BLaER1 treated with 17β-estradiol and CSF1 and Interleukin-3, amounts not matched to agents 10 nM and 100 nM (cell line): ENCODE measurements at regions not wholly inside any gene's neighbourhood (a gene's known extent, or its start where the extent isn't known, plus 50 kb on each side); places are given as distances from the start of the nearest gene placed in this dataset.

Experiments used
- H3K27ac ChIP-seq, 11 experiments: shearing (Covaris generic); formaldehyde crosslinking; 2 replicates each; pipeline ENCODE4 v1.8.1; 2022
- H3K27me3 ChIP-seq, 11 experiments: shearing (Covaris generic); formaldehyde crosslinking; 2 replicates each; pipeline ENCODE4 v1.8.1; 2022
- H3K36me3 ChIP-seq, 11 experiments: shearing (Covaris generic); formaldehyde crosslinking; 2 replicates each; pipeline ENCODE4 v1.8.1; 2022
- H3K4me1 ChIP-seq, 10 experiments: shearing (Covaris generic); formaldehyde crosslinking; 2 replicates each; pipeline ENCODE4 v1.8.1; 2022
- H3K4me2 ChIP-seq, 11 experiments: shearing (Covaris generic); formaldehyde crosslinking; 2 replicates each; pipeline ENCODE4 v1.8.1; 2022
- H3K4me3 ChIP-seq, 10 experiments: shearing (Covaris generic); formaldehyde crosslinking; 2 replicates each; pipeline ENCODE4 v1.8.1; 2022
- H3K9ac ChIP-seq, 11 experiments: shearing (Covaris generic); formaldehyde crosslinking; 2 replicates each; pipeline ENCODE4 v1.8.1; 2022
- H3K9me3 ChIP-seq, 11 experiments: shearing (Covaris generic); formaldehyde crosslinking; replicated peaks in 1 of 11; 2 replicates each; pipeline ENCODE4 v1.8.1; 2022
- H4K20me1 ChIP-seq, 11 experiments: shearing (Covaris generic); formaldehyde crosslinking; 2 replicates each; pipeline ENCODE4 v1.8.1; 2022
- Cebpa-rat ChIP-seq, 11 experiments: shearing (Covaris generic); IDR thresholded peaks; 2 replicates each; pipeline ENCODE4 v1.8.1; 2022

DNA sequence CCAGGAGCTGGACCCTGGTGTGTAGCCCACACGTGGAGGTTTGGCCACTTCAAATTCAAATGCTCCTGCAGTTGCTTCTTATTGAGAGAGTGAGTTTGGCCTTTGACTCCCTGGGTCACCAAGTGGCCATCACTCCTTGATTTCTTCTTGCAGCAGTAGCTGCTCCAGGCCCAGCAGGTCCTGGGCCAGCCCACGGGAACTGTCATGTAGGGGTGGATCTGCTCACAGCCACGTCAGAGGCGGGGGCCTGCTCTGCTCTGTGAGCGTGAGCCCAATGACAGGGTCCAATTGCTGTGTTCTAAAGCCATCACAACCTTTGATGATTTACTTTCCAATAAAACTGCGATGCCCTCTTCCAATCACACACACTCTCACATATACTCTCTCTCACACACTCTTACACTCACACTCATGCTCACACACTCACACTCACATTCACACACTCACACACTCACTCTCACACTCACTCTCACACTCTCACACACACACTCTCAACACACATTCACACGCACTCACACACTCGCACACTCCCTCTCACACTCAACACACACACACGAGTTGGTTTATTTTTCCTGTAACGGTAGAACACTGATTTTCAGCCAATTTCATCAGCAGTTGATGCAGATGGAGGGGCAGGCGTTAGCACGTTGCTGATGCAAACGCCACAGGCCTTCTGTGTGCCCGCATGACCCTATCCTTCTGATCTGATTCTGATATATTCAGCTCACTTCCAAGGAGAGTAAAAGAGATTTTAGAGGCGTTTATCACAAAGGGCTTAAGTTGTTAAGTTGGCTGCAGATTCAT, 210.7 kb upstream of the PPP2R2D start:
- Histone ChIP-seq H3K27me3 (no peaks in the 10 kb centered on the region), H3K36me3 (no peaks in the 10 kb centered on the region), H4K20me1 (peaks cover 0 to 19% (median 0%) of the 10 kb centered on the region in 11 experiments; a peak in 2 of 22 replicates), H3K4me1 (peaks cover 0 to 19% (median 15%) of the 10 kb centered on the region in 10 experiments; a peak in 18 of 20 replicates), H3K9me3 (no peaks in the 10 kb centered on the region), H3K4me2 (no peak overlapping the region), H3K9ac (no peak overlapping the region), H3K27ac (no peak overlapping the region), H3K4me3 (no peak overlapping the region)
- TF ChIP-seq Cebpa-rat (IDR thresholded peaks at IDR 0.05) = no peak

DNA sequence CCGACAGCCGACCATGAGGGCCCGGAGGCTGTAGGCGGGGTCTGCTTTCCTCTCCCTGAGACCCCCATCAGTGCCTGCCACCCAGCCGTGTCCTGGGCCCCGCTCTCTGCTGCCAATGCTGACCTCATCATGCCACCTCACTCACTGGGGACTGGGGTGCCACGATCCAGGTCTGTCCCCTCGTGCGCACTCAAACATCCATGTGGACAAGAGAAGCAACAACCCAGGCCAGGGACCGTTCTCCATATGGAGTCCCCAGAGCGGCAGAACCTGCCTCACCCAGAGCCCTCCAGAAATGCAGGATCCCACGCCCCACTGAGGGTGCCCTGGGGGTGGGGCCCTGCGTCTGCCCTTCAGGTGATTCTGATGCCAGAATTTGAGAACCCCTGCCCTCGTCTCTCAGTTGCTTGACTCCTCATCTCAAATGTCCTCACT, 210.0 kb upstream of the PPP2R2D start:
- Histone ChIP-seq H3K4me1 (peaks cover 0 to 19% (median 15%) of the 10 kb centered on the region in 10 experiments; a peak in 18 of 20 replicates), H3K4me2 (no peak overlapping the region), H3K9ac (no peak overlapping the region), H3K27me3 (no peaks in the 10 kb centered on the region), H3K9me3 (no peaks in the 10 kb centered on the region), H4K20me1 (peaks cover 0 to 26% (median 0%) of the 10 kb centered on the region in 11 experiments; a peak in 3 of 22 replicates), H3K27ac (no peak overlapping the region), H3K4me3 (no peak overlapping the region), H3K36me3 (no peaks in the 10 kb centered on the region)
- no peak for TF ChIP-seq Cebpa-rat (IDR thresholded peaks at IDR 0.05)

DNA sequence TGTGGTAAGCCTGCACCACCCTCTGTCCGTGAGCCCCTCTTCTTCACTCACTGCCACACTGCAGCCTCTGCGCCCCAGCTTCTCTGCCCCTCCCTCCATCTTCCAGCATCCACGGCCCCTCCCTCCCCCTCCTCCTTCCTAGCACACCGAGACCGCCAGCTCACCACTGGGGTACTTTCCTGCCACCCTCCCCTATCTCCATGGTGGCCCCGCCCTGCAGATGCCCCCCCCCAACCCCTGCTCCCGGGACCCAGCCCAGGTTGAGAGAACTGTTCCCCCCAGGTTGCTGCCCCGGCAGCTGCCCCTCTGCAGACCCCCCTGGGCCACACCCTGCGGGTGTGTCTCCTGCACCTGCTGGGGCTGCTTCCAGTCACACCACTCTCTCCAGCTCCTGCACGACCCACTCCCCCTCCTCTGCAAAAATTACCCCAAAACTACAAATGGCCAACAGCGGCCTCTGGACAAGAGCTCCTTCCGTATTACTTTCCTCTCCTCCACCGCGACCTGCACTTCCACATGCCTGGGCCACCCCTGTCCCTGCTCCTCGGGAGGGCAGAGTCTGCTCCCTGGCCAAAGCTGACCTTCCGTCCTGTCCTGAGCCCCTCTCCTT, 209.2 kb upstream of the PPP2R2D start:
- Histone ChIP-seq H3K9ac (no peak overlapping the region), H3K4me1 (peaks cover 0 to 22% (median 15%) of the 10 kb centered on the region in 10 experiments; a peak in 18 of 20 replicates), H3K27me3 (no peaks in the 10 kb centered on the region), H3K4me3 (no peak overlapping the region), H3K27ac (no peak overlapping the region), H3K4me2 (no peak overlapping the region), H4K20me1 (peaks cover 0 to 30% (median 0%) of the 10 kb centered on the region in 11 experiments; a peak in 3 of 22 replicates), H3K36me3 (no peaks in the 10 kb centered on the region), H3K9me3 (no peaks in the 10 kb centered on the region)
- no peak for TF ChIP-seq Cebpa-rat (IDR thresholded peaks at IDR 0.05)

DNA sequence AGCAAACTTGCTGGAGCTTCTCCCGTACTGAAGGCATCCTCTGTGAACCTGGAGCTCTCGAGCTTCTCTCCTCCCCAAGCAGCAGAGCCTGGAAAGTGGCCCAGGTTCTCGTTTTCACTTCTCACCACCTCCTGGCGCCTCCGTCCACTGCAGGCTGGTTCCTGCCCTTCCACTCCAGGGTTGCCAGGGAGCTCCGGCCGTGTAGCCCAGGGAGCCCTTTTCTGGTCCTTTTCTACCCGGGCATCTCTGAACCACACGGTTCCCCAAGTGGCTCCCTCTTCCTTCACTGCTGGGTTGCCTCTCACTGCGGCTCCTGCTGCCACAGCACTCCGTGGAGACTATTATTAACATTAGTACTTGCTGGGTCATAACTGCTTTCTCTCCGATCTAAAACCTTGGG, 208.6 kb upstream of the PPP2R2D start:
- H3K36me3 ChIP-seq = no peaks in the 10 kb centered on the region
- no peak overlapping the region for H3K4me2 ChIP-seq
- H3K4me1 ChIP-seq = peaks cover 0 to 22% (median 15%) of the 10 kb centered on the region in 10 experiments; a peak in 18 of 20 replicates
- no peaks in the 10 kb centered on the region for H3K27me3 ChIP-seq
- TF ChIP-seq Cebpa-rat (IDR thresholded peaks at IDR 0.05) = no peak
- H4K20me1 ChIP-seq = peaks cover 0 to 30% (median 0%) of the 10 kb centered on the region in 11 experiments; a peak in 3 of 22 replicates
- no peak overlapping the region for H3K4me3 ChIP-seq
- no peak overlapping the region for H3K27ac ChIP-seq
- H3K9me3 ChIP-seq = no peaks in the 10 kb centered on the region
- H3K9ac ChIP-seq = no peak overlapping the region

DNA sequence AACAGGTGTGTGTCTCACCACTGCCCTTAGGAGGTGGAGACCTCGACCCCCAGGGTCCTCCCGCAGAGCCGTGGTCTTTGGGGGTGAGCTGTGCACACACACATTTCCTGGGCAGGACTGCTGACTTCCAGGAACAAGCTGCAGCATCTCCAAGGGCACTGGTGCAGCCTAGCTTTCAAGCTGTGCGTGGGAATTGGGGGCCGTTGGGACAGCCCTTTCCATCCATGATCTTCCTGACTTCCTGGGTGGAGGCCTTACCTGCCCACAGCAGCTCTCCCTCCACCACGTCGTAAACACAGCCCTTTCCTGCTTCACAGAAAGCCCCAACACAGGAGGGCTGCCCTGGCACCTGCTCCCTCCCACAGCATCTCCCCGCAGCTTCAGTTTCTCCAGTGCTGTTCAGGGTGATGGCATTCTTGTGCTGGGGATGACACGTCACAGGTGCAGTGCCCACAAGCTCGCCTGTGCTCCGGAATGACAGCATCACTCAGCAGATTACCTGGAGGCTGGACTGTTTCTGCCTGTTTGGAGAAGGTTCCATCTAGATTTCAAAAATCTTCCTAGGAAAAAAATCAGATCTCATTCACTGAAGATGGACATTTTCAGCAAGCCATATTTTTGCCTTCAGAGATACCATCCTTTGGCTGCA, 208.0 kb upstream of the PPP2R2D start:
- Histone ChIP-seq H3K27me3 (no peaks in the 10 kb centered on the region), H3K27ac (no peak overlapping the region), H3K4me1 (peaks cover 0 to 22% (median 15%) of the 10 kb centered on the region in 10 experiments; a peak in 18 of 20 replicates), H3K4me2 (no peak overlapping the region), H3K4me3 (no peak overlapping the region), H4K20me1 (peaks cover 0 to 30% (median 0%) of the 10 kb centered on the region in 11 experiments; a peak in 3 of 22 replicates), H3K9ac (no peak overlapping the region), H3K9me3 (no peaks in the 10 kb centered on the region), H3K36me3 (no peaks in the 10 kb centered on the region)
- no peak for TF ChIP-seq Cebpa-rat (IDR thresholded peaks at IDR 0.05)

DNA sequence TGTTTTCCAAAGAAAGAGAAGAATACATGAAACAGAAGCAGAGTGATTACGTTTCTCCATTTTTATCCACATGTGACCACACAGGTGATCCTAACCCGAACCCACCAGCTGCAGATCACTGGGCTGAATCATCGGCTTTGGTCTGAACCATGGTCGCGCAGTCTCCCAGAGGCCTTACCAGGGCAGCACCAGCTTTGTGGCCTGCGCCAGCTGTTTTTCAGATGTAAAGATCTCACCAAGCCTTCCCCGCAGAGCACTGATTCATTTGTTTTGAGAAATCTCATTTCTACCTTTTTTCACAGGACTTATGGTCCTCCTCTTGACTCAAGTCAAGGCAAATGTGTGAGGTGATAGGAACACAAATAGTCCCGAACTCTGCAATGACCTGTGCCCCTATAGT, 207.0 kb upstream of the PPP2R2D start:
- Histone ChIP-seq H3K4me3 (no peak overlapping the region), H3K9me3 (no peaks in the 10 kb centered on the region), H3K36me3 (no peaks in the 10 kb centered on the region), H3K9ac (no peak overlapping the region), H4K20me1 (peaks cover 0 to 30% (median 0%) of the 10 kb centered on the region in 11 experiments; a peak in 3 of 22 replicates), H3K4me2 (peak overlapping the region in 2 of 11 experiments; percentile 14 to 32; a peak in 1 of 22 replicates), H3K27ac (no peak overlapping the region), H3K4me1 (peaks cover 0 to 17% (median 9%) of the 10 kb centered on the region in 10 experiments; a peak in 18 of 20 replicates), H3K27me3 (no peaks in the 10 kb centered on the region)
- TF ChIP-seq Cebpa-rat (IDR thresholded peaks at IDR 0.05) = no peak

DNA sequence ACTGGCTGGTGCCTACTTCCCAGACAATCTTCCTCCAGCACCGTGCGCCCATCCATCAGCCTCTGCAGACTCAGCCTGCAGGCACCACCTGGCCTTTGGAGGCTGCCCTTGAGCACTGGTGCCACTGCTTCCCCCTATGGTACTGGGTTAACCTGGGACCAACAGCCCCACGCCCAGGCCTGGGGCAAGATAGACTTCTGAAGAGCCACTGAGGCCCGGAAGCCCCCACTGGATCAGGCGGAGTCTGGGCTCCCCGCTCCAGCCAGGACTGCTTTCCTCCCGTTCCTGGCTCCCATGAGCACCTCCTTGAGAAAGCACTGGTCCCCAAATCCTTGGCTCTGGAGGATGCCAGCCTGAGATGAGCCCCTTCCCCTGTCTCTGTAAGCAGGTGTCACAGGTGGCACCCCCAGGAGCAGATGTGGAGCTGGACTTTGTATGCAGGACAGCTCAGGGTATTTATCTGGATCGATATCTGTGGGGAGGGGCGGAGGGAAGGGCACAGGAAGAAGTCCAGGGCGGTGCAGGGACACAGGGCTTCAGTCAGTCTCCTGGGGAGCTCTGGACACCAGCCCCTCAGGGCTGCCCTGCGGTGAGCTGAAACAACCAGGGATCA, 206.5 kb upstream of the PPP2R2D start:
- Histone ChIP-seq H3K4me1 (peaks cover 0 to 12% (median 4%) of the 10 kb centered on the region in 10 experiments; a peak in 13 of 20 replicates), H3K9me3 (no peaks in the 10 kb centered on the region), H3K36me3 (no peaks in the 10 kb centered on the region), H3K27ac (no peak overlapping the region), H3K27me3 (no peaks in the 10 kb centered on the region), H3K9ac (no peak overlapping the region), H3K4me3 (no peak overlapping the region), H3K4me2 (peak overlapping the region in 1 of 11 experiments; percentile 32; a peak in 1 of 22 replicates), H4K20me1 (peaks cover 0 to 30% (median 0%) of the 10 kb centered on the region in 11 experiments; a peak in 3 of 22 replicates)
- TF ChIP-seq Cebpa-rat (IDR thresholded peaks at IDR 0.05) = no peak

DNA sequence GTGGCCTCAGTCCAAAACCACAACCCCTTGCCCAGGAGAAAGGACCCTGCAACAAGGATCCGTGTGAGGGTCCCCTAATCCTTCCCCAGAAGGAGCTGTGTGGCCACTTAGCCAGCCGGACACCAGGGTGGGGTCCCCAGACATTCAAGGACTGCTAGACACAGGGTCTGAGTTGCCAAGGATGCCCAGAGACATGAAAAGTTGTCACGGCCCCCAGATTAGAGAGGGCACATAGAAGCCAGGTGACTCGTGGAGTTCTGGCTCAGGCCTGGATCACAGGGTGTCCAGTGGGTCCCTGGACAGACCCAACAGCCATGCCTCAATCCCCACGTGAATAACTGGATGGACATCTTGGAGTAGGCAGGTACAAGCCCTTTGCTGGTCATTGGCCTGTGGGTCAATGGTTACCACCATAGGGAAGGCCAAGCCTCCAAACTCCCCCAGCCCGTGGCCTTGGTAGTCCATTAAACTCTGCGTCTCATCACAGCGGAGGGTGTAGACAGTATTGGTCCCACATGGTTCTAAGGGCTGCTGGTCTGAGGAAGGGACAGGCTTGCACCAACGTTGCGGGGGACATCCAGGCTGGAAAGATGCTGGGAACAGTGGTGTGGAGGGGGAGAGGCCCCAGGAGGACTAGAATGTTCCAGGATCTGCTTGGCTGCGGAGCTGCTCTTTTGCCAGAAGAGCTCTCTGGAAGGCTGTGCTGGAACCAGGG, 205.9 kb upstream of the PPP2R2D start:
- Histone ChIP-seq H3K4me3 (no peak overlapping the region), H3K9me3 (no peaks in the 10 kb centered on the region), H3K27ac (no peak overlapping the region)

More for the DNA sequence above, 205.9 kb upstream of the PPP2R2D start:
- no peak for TF ChIP-seq Cebpa-rat (IDR thresholded peaks at IDR 0.05)
- H3K4me2 ChIP-seq = no peak overlapping the region
- H3K9ac ChIP-seq = no peak overlapping the region
- H4K20me1 ChIP-seq = peaks cover 0 to 30% (median 0%) of the 10 kb centered on the region in 11 experiments; a peak in 3 of 22 replicates
- H3K36me3 ChIP-seq = no peaks in the 10 kb centered on the region
- peaks cover 0 to 11% (median 0%) of the 10 kb centered on the region in 10 experiments; a peak in 4 of 20 replicates for H3K4me1 ChIP-seq
- no peaks in the 10 kb centered on the region for H3K27me3 ChIP-seq
